ENCODE measurements at regions not wholly inside any gene's neighbourhood (a gene's known extent, or its start where the extent isn't known, plus 50 kb on each side); places are given as distances from the start of the nearest gene placed in this dataset.
A peak's percentile ranks its signal among the peaks of the same experiment; 100 is the strongest.

DNA sequence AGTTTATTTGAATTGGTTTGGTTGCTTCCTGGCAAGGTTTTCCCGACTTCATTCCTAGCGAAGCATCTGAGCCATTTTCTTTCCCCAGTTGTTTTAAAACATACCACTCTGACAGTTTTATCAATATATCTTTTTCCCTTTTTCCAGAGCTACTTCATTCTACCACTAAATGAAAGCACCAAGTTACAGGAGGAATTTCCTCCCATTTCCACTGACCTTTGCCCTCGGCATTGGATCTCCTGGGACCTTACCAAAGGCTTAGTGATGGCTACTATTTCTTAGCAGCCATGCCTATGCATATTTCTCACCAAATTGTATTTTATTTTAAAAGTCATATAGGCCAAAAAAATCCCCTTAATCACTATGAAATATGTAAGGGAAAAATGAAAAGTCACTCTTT is 150.5 kb downstream of the ZNF330 start:
- Histone ChIP-seq H3K9ac (ENCODE audit: low read length) (no peak overlapping the region), H4K20me1 (ENCODE audit: insufficient read depth, low read length) (no peaks in the 10 kb centered on the region), H3K4me2 (ENCODE audit: low read length) (no peak overlapping the region), H3K27me3 (ENCODE audit: insufficient read depth, low read length) (no peaks in the 10 kb centered on the region), H3K79me2 (ENCODE audit: insufficient read depth, low read length) (no peaks in the 10 kb centered on the region), H3K27ac (ENCODE audit: low read depth, low read length) (no peak overlapping the region), H3K4me1 (ENCODE audit: insufficient read depth, low read length) (peaks cover 3% of the 10 kb centered on the region), H2AFZ (ENCODE audit: low read depth, low read length) (no peak overlapping the region), H3K36me3 (ENCODE audit: insufficient read depth, low read length) (no peaks in the 10 kb centered on the region), H3K4me3 (ENCODE audit: insufficient read depth, low read depth, low read length) (no peak overlapping the region), H3K9me3 (ENCODE audit: insufficient read depth, low read depth, low read length) (no peaks in the 10 kb centered on the region)
- H3K9me3 Mint-ChIP-seq (ENCODE audit: unreplicated experiment): peaks cover 13% of the 10 kb centered on the region
- no peaks in the 10 kb centered on the region for H3K36me3 Mint-ChIP-seq (ENCODE audit: low read depth, unreplicated experiment)
- no peaks in the 10 kb centered on the region for H3K27me3 Mint-ChIP-seq (ENCODE audit: low read depth, unreplicated experiment)
- FAIRE-seq: no peak
- H3K4me1 Mint-ChIP-seq (ENCODE audit: low read depth, unreplicated experiment): peaks cover 4% of the 10 kb centered on the region
- H3K27ac Mint-ChIP-seq (ENCODE audit: unreplicated experiment): no peak overlapping the region
- H3K4me3 Mint-ChIP-seq (ENCODE audit: unreplicated experiment): no peak overlapping the region
- TF ChIP-seq EZH2 (IDR thresholded peaks at IDR 0.05; ENCODE audit: insufficient read depth, low read length): no peak
- DNase-seq (ENCODE audit: low read depth): peak; percentile 49

DNA sequence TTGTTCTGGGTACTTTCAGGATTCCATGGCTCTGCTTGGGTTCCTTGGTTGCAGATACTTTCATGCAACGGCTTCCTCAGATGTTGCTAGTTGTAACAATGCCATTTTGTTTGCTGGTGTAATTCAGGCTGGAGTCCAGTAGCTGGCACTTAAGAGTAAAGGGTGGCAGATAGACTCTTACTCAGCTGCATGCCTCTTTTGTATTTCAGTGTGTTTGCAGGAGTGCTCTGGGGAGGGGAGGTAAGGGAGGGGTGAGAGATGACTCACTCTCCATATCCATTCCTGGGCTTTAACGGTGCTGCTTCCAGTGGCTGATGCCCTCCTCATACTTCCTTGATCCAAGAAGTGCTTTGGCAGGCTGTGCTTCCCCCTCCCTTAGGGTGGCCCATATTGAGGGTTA is 155.2 kb downstream of the ZNF330 start:
- no peak for TF ChIP-seq EZH2 (IDR thresholded peaks at IDR 0.05; ENCODE audit: insufficient read depth, low read length)
- TF ChIP-seq, protein P1, sequence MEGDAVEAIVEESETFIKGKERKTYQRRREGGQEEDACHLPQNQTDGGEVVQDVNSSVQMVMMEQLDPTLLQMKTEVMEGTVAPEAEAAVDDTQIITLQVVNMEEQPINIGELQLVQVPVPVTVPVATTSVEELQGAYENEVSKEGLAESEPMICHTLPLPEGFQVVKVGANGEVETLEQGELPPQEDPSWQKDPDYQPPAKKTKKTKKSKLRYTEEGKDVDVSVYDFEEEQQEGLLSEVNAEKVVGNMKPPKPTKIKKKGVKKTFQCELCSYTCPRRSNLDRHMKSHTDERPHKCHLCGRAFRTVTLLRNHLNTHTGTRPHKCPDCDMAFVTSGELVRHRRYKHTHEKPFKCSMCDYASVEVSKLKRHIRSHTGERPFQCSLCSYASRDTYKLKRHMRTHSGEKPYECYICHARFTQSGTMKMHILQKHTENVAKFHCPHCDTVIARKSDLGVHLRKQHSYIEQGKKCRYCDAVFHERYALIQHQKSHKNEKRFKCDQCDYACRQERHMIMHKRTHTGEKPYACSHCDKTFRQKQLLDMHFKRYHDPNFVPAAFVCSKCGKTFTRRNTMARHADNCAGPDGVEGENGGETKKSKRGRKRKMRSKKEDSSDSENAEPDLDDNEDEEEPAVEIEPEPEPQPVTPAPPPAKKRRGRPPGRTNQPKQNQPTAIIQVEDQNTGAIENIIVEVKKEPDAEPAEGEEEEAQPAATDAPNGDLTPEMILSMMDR (IDR thresholded peaks at IDR 0.05; ENCODE audit: insufficient read depth, low read depth, low read length): peak; percentile 68
- H3K27me3 ChIP-seq (ENCODE audit: insufficient read depth, low read length): no peaks in the 10 kb centered on the region
- DNase-seq (ENCODE audit: low read depth) (peak; percentile 90), FAIRE-seq (peak; percentile 59)
- no peak overlapping the region for H3K27ac Mint-ChIP-seq (ENCODE audit: unreplicated experiment)
- H3K9me3 ChIP-seq (ENCODE audit: insufficient read depth, low read depth, low read length): no peaks in the 10 kb centered on the region
- H3K27me3 Mint-ChIP-seq (ENCODE audit: low read depth, unreplicated experiment): no peaks in the 10 kb centered on the region
- no peak overlapping the region for H3K4me3 ChIP-seq (ENCODE audit: insufficient read depth, low read depth, low read length)
- no peak overlapping the region for H3K4me3 Mint-ChIP-seq (ENCODE audit: unreplicated experiment)
- H3K36me3 ChIP-seq (ENCODE audit: insufficient read depth, low read length): no peaks in the 10 kb centered on the region
- H3K79me2 ChIP-seq (ENCODE audit: insufficient read depth, low read length): no peaks in the 10 kb centered on the region
- no peak overlapping the region for H3K9ac ChIP-seq (ENCODE audit: low read length)
- H3K36me3 Mint-ChIP-seq (ENCODE audit: low read depth, unreplicated experiment): no peaks in the 10 kb centered on the region
- peaks cover 7% of the 10 kb centered on the region for H3K9me3 Mint-ChIP-seq (ENCODE audit: unreplicated experiment)
- H3K27ac ChIP-seq (ENCODE audit: low read depth, low read length): no peak overlapping the region
- H4K20me1 ChIP-seq (ENCODE audit: insufficient read depth, low read length): no peaks in the 10 kb centered on the region
- H3K4me2 ChIP-seq (ENCODE audit: low read length): peak overlapping the region; percentile 21
- peaks cover 5% of the 10 kb centered on the region for H3K4me1 ChIP-seq (ENCODE audit: insufficient read depth, low read length)
- H2AFZ ChIP-seq (ENCODE audit: low read depth, low read length): no peak overlapping the region
- peaks cover 8% of the 10 kb centered on the region for H3K4me1 Mint-ChIP-seq (ENCODE audit: low read depth, unreplicated experiment)

DNA sequence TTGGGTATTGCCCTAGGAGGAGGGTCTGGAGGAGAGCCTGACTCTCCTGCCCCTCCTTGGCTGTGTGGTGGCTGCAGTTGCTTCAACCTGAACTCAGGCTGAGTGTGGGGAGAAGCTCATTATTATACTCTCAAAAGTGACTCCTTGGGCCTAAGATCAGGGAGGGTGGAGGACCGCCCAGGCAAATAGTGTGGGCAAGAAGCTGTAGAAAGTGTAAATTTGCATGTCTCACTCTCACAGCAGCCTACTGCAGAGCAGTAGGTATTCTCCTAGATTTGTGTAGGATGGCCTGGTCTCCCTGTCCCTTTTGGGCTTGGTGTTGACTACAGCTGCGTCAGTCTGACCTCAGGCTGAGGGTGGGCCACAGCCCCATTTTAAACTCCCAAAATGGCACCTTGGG is 156.1 kb downstream of the ZNF330 start:
- no peaks in the 10 kb centered on the region for H4K20me1 ChIP-seq (ENCODE audit: insufficient read depth, low read length)
- Mint-ChIP-seq H3K27me3 (ENCODE audit: low read depth, unreplicated experiment) (no peaks in the 10 kb centered on the region), H3K36me3 (ENCODE audit: low read depth, unreplicated experiment) (no peaks in the 10 kb centered on the region), H3K4me1 (ENCODE audit: low read depth, unreplicated experiment) (peaks cover 8% of the 10 kb centered on the region), H3K9me3 (ENCODE audit: unreplicated experiment) (peaks cover 7% of the 10 kb centered on the region), H3K27ac (ENCODE audit: unreplicated experiment) (no peak overlapping the region), H3K4me3 (ENCODE audit: unreplicated experiment) (no peak overlapping the region)
- DNase-seq (ENCODE audit: low read depth) (no peak), FAIRE-seq (no peak)
- no peak overlapping the region for H3K27ac ChIP-seq (ENCODE audit: low read depth, low read length)
- H3K36me3 ChIP-seq (ENCODE audit: insufficient read depth, low read length): no peaks in the 10 kb centered on the region
- no peaks in the 10 kb centered on the region for H3K79me2 ChIP-seq (ENCODE audit: insufficient read depth, low read length)
- TF ChIP-seq EZH2 (IDR thresholded peaks at IDR 0.05; ENCODE audit: insufficient read depth, low read length): no peak
- TF ChIP-seq, protein P1 (IDR thresholded peaks at IDR 0.05; ENCODE audit: insufficient read depth, low read depth, low read length): no peak
- H3K9me3 ChIP-seq (ENCODE audit: insufficient read depth, low read depth, low read length): no peaks in the 10 kb centered on the region
- H3K27me3 ChIP-seq (ENCODE audit: insufficient read depth, low read length): no peaks in the 10 kb centered on the region
- H3K4me3 ChIP-seq (ENCODE audit: insufficient read depth, low read depth, low read length): no peak overlapping the region
- H3K9ac ChIP-seq (ENCODE audit: low read length): no peak overlapping the region
- peaks cover 5% of the 10 kb centered on the region for H3K4me1 ChIP-seq (ENCODE audit: insufficient read depth, low read length)
- H2AFZ ChIP-seq (ENCODE audit: low read depth, low read length): no peak overlapping the region
- no peak overlapping the region for H3K4me2 ChIP-seq (ENCODE audit: low read length)
